Ishikawa (cell line): ENCODE measurements at regions not wholly inside any gene's neighbourhood (a gene's known extent, or its start where the extent isn't known, plus 50 kb on each side); places are given as distances from the start of the nearest gene placed in this dataset.

Experiments used
- EP300 ChIP-seq: IDR thresholded peaks from 2 replicates; pipeline ENCODE4 v1.6.1; 2012; ENCODE audit warnings: borderline replicate concordance
- FOXM1 ChIP-seq: IDR thresholded peaks from 2 replicates; pipeline ENCODE4 v1.6.1; 2012; ENCODE audit warnings: low read depth, borderline replicate concordance
- RAD21 ChIP-seq: IDR thresholded peaks from 2 replicates; pipeline ENCODE4 v1.6.1; 2012; ENCODE audit warnings: low read depth
- TCF12 ChIP-seq: IDR thresholded peaks from 2 replicates; pipeline ENCODE4 v1.6.1; 2012; ENCODE audit warnings: low read depth
- TEAD4 ChIP-seq: IDR thresholded peaks from 2 replicates; pipeline ENCODE4 v1.6.1; 2012
- TF ChIP-seq, protein P1 (sequence below): IDR thresholded peaks from 2 replicates; pipeline ENCODE4 v1.6.1; 2012; ENCODE audit warnings: low read depth, mild to moderate bottlenecking

DNA sequence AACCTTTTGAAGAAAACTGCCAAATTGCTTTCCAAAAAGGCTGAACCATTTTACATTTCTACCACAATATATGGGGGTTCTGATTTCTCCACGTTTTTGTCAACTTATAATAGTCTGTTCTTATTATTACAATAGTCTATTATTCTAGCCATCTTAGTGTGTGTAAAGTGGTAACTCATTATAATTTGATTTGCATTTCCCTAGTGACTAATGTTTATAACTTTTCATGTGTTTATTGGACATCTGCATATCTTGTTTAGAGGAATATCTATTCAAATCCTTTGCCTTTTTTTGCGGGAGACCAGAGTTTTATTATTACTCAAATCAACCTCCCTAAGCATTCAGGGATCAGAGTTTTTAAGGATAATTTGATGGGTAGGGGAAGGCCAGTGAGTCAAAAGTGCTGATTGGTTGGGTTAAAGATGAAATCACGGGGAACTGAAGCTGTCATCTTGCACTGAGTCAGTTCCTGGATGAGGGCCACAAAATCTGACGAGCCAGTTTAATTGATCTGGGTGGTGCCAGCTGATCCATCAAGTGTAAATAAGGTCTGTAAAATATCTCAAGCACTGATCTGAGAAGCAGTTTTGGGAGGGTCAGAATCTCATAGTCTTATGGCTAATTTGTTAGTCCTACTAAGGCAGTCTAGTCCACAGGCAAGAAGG, 303.4 kb upstream of the NCKAP5 start:
- TF ChIP-seq TEAD4, result no peak
- no peak for TF ChIP-seq TCF12
- TF ChIP-seq EP300, result no peak
- TF ChIP-seq, protein P1, sequence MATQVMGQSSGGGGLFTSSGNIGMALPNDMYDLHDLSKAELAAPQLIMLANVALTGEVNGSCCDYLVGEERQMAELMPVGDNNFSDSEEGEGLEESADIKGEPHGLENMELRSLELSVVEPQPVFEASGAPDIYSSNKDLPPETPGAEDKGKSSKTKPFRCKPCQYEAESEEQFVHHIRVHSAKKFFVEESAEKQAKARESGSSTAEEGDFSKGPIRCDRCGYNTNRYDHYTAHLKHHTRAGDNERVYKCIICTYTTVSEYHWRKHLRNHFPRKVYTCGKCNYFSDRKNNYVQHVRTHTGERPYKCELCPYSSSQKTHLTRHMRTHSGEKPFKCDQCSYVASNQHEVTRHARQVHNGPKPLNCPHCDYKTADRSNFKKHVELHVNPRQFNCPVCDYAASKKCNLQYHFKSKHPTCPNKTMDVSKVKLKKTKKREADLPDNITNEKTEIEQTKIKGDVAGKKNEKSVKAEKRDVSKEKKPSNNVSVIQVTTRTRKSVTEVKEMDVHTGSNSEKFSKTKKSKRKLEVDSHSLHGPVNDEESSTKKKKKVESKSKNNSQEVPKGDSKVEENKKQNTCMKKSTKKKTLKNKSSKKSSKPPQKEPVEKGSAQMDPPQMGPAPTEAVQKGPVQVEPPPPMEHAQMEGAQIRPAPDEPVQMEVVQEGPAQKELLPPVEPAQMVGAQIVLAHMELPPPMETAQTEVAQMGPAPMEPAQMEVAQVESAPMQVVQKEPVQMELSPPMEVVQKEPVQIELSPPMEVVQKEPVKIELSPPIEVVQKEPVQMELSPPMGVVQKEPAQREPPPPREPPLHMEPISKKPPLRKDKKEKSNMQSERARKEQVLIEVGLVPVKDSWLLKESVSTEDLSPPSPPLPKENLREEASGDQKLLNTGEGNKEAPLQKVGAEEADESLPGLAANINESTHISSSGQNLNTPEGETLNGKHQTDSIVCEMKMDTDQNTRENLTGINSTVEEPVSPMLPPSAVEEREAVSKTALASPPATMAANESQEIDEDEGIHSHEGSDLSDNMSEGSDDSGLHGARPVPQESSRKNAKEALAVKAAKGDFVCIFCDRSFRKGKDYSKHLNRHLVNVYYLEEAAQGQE, result no peak
- no peak for TF ChIP-seq RAD21
- TF ChIP-seq FOXM1, result no peak
